Lung (tissue), 11 donors: ENCODE measurements at regions not wholly inside any gene's neighbourhood (a gene's known extent, or its start where the extent isn't known, plus 50 kb on each side); places are given as distances from the start of the nearest gene placed in this dataset.

Experiments
- ATAC-seq: fragments of 200-7000 bp; cut with Tn5 transposase; one replicate; pipeline ENCODE4 v1.9.1; 2020; ENCODE audit warnings: moderate number of reproducible peaks; ENCODE audit not compliant: insufficient read depth, low FRiP score
- DNase-seq, 3 donors: peaks; one replicate each; pipeline ENCODE4 v3.0.0-alpha.2; 2013 to 2017
- H3K27ac ChIP-seq, 2 donors: one replicate each; pipeline ENCODE4 v1.5.1; 2013; ENCODE audit warnings: mild to moderate bottlenecking in 2 of 2, moderate library complexity in 2 of 2, control low read depth in 1 of 2, inconsistent platforms in 1 of 2, low read depth in 1 of 2, low read length in 1 of 2
- H3K27me3 ChIP-seq, 3 donors: one replicate each; pipeline ENCODE4 v1.5.1; 2013; ENCODE audit warnings: low read length in 2 of 3; ENCODE audit not compliant: control insufficient read depth in 3 of 3, insufficient read depth in 3 of 3
- H3K36me3 ChIP-seq, 4 donors: one replicate each; pipeline ENCODE4 v1.5.1; 2013; ENCODE audit warnings: low read length in 4 of 4, mild to moderate bottlenecking in 1 of 4, moderate library complexity in 1 of 4; ENCODE audit not compliant: control insufficient read depth in 4 of 4, insufficient read depth in 4 of 4
- H3K4me1 ChIP-seq, 5 donors: one replicate each; pipeline ENCODE4 v1.5.1; 2013; ENCODE audit warnings: low read length in 5 of 5, mild to moderate bottlenecking in 2 of 5, moderate library complexity in 1 of 5; ENCODE audit not compliant: control insufficient read depth in 5 of 5, insufficient read depth in 5 of 5
- H3K4me3 ChIP-seq: one replicate; pipeline ENCODE4 v1.5.1; 2013; ENCODE audit warnings: mild to moderate bottlenecking, control low read depth, moderate library complexity
- H3K9ac ChIP-seq, 2 donors: one replicate each; pipeline ENCODE4 v1.5.1; 2013; ENCODE audit warnings: low read length in 2 of 2, control low read depth in 1 of 2; ENCODE audit not compliant: insufficient read depth in 1 of 2
- H3K9me3 ChIP-seq, 4 donors: one replicate each; pipeline ENCODE4 v1.5.1; 2013; ENCODE audit warnings: low read length in 3 of 4, mild to moderate bottlenecking in 1 of 4, moderate library complexity in 1 of 4; ENCODE audit not compliant: control insufficient read depth in 4 of 4, insufficient read depth in 3 of 4
- WGBS, 2 donors: extraction: QIAGEN DNeasy Blood & Tissue Kit; methylation state at CpG; one replicate each; pipeline ENCODE4 v1.1.7; 2013; 5-methylcytosine and 5-hydroxymethylcytosine counted together
- TF ChIP-seq, protein P1 (sequence below): IDR thresholded peaks from 2 replicates; pipeline ENCODE4 v1.5.1; 2012; ENCODE audit warnings: mild to moderate bottlenecking; ENCODE audit errors: control extremely low read depth, extremely low read depth
- donor health status: control.
- donor health status: control.
- donor health status: Bipolar disorder and iron deficiency.
- donor health status: healthy.
- donor health status: DM: yes; HTN: yes; CAD: no.

DNA sequence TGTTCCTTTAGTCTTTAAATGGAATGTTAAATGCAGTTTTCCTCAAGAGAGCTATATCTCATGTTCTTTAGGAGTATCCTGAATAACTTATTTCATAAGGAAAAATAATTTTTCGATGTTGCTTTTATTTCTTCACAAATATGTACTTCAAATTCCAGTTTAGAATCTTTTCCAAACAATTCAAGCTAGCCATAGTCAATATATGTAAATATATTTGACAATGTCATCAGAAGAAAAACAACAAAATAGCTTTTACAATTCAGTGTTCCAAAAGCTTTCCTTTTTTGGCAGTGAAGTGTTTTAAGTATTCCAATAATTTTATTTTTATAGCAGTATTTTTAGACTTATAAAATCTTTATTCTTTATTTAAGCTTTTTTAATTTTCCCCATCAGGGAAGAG lies 1532.0 kb downstream of the PCDH18 start:
- no peak for ATAC-seq

DNA sequence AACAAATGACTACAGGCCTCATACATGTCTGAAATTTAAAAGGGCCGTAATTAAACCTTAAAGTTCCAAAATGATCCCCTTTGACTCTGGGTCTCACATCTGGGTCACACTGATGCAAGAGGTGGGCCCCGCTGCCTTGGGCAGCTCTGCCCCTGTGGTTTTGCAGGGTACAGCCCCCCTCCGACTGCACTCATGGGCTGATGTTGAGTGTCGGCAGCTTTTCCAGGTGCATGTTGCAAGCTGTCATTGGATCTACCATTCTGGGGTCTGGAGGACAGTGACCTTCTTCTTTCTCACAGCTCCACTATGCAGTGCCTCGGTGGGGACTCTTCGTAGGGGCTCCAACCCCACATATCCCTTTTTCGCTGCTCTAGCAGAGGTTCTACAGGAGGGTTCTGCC lies 1537.9 kb downstream of the PCDH18 start:
- TF ChIP-seq, protein P1, sequence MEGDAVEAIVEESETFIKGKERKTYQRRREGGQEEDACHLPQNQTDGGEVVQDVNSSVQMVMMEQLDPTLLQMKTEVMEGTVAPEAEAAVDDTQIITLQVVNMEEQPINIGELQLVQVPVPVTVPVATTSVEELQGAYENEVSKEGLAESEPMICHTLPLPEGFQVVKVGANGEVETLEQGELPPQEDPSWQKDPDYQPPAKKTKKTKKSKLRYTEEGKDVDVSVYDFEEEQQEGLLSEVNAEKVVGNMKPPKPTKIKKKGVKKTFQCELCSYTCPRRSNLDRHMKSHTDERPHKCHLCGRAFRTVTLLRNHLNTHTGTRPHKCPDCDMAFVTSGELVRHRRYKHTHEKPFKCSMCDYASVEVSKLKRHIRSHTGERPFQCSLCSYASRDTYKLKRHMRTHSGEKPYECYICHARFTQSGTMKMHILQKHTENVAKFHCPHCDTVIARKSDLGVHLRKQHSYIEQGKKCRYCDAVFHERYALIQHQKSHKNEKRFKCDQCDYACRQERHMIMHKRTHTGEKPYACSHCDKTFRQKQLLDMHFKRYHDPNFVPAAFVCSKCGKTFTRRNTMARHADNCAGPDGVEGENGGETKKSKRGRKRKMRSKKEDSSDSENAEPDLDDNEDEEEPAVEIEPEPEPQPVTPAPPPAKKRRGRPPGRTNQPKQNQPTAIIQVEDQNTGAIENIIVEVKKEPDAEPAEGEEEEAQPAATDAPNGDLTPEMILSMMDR: no peak
- Histone ChIP-seq H3K4me3 (no peak overlapping the region), H3K27me3 (no peaks in the 10 kb centered on the region), H3K9me3 (no peaks in the 10 kb centered on the region), H3K4me1 (no peaks in the 10 kb centered on the region), H3K9ac (no peak overlapping the region), H3K36me3 (no peaks in the 10 kb centered on the region), H3K27ac (no peak overlapping the region)
- ATAC-seq: no peak
- DNase-seq: no peak
- WGBS, 2 donors: 88 to 94% methylated on average over 7 of the region's 7 CpGs

More for the DNA sequence above, 1532.0 kb downstream of the PCDH18 start:
- Histone ChIP-seq H3K9me3 (no peaks in the 10 kb centered on the region), H3K9ac (no peak overlapping the region), H3K36me3 (no peaks in the 10 kb centered on the region), H3K27me3 (no peaks in the 10 kb centered on the region), H3K4me1 (no peaks in the 10 kb centered on the region), H3K4me3 (no peak overlapping the region), H3K27ac (no peak overlapping the region)
- TF ChIP-seq, protein P1: no peak
- DNase-seq: no peak
- 49 to 86% methylated on average over 1 of the region's 1 CpG for WGBS, 2 donors

DNA sequence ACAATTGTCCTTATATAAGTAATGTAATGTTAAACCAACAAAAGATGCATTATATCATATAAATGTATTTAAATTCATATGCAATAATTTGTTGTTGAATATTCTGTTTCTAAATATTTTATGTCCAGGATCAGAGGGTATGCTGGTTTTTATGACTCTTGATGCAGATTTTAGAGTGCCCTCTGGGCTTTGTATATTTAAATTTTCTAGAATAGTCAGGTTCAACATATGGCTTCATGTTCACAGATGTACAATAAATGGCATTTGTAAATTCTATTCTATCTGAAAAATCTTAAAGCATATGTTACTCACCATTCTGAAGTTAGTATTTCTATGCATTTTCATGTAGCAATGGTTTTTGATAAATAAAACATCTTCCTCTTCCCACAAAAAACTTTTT lies 1555.4 kb downstream of the PCDH18 start:
- H3K4me3 ChIP-seq: no peak overlapping the region
- DNase-seq: no peak
- H3K27me3 ChIP-seq: no peaks in the 10 kb centered on the region
- ATAC-seq: no peak
- H3K9ac ChIP-seq: no peak overlapping the region
- TF ChIP-seq, protein P1: no peak
- no peaks in the 10 kb centered on the region for H3K36me3 ChIP-seq
- H3K9me3 ChIP-seq: no peaks in the 10 kb centered on the region
- H3K27ac ChIP-seq: no peak overlapping the region
- H3K4me1 ChIP-seq: no peaks in the 10 kb centered on the region

DNA sequence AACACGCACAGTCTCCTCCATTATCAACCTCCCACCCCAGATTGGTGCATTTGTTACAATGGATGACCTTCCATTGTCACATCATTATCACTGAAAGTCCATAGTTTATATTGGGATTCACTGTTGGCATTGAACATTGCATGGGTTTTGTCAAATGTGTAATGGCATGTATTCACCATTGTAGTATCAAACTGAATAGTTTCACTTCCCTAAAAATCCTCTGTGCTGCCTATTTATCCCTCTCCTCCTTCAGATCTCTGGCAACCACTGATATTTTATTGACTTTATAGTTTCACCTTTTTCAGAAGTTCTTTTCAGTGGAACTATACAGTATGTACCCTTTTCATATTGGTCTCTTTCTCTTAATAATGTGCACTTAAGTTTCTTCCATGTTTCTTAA lies 1565.4 kb downstream of the PCDH18 start:
- ATAC-seq (no peak), DNase-seq (no peak)
- H3K4me3 ChIP-seq: no peak overlapping the region
- no peaks in the 10 kb centered on the region for H3K27me3 ChIP-seq
- TF ChIP-seq, protein P1: no peak
- H3K27ac ChIP-seq: no peak overlapping the region
- no peak overlapping the region for H3K9ac ChIP-seq
- H3K36me3 ChIP-seq: no peaks in the 10 kb centered on the region
- H3K4me1 ChIP-seq: no peaks in the 10 kb centered on the region
- 95 to 100% methylated on average over 1 of the region's 1 CpG for WGBS, 2 donors
- H3K9me3 ChIP-seq: no peaks in the 10 kb centered on the region
